ENCODE measurements at regions not wholly inside any gene's neighbourhood (a gene's known extent, or its start where the extent isn't known, plus 50 kb on each side); places are given as distances from the start of the nearest gene placed in this dataset.

DNA sequence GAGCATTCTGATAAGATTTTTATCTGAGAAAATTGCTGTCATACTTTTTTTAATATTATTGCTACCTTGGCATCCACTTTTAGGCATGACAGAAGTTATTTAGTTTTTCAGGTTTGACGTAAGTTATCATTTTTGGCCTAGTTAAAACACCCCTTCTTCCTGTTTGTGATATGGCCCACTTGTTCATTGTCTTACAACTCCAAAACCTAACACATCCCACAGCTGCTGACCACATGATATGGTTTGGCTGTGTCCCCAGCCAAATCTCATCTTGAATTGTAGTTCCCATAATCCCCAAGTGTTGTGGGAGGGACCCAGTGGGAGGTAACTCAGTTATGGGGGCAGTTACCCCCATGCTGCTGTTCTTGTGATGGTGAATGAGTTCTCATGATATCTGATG lies 388.1 kb downstream of the SLC4A3 start:
- Histone ChIP-seq H3K36me3 (no peaks in the 10 kb centered on the region), H3K4me3 (replicated peaks in 1 of 3) (no peak overlapping the region), H3K4me1 (no peaks in the 10 kb centered on the region), H3K9me3 (no peaks in the 10 kb centered on the region), H3K27me3 (no peaks in the 10 kb centered on the region), H3K27ac (no peak overlapping the region)
- no peak for DNase-seq
- TF ChIP-seq CTCF (IDR thresholded peaks at IDR 0.05), result no peak
- intact Hi-C loops (cut with DNase I), result no loop called here
- 81 to 92% methylated on average over 1 of the region's 1 CpG for WGBS, 2 donors

- no peak for DNase-seq
- Histone ChIP-seq H3K36me3 (no peaks in the 10 kb centered on the region), H3K9me3 (no peaks in the 10 kb centered on the region), H3K4me3 (replicated peaks in 1 of 3) (no peak overlapping the region), H3K4me1 (no peaks in the 10 kb centered on the region), H3K27ac (no peak overlapping the region), H3K27me3 (no peaks in the 10 kb centered on the region)
- 94 to 95% methylated on average over 1 of the region's 1 CpG for WGBS, 2 donors
- TF ChIP-seq CTCF (IDR thresholded peaks at IDR 0.05), result no peak
- TF ChIP-seq POLR2A (IDR thresholded peaks at IDR 0.05), result no peak
- intact Hi-C loops (cut with DNase I), result no loop called here
These were observed 397.8 kb downstream of the SLC4A3 start for GRCh38 chr2:220025207-220025606.

GRCh38 chr2:220029013-220029412 lies 401.6 kb downstream of the SLC4A3 start:
- no peak overlapping the region for H3K4me3 ChIP-seq (replicated peaks in 1 of 3)
- no peak overlapping the region for H3K27ac ChIP-seq
- H3K36me3 ChIP-seq, result no peaks in the 10 kb centered on the region
- intact Hi-C loops (cut with DNase I), result no loop called here
- no peaks in the 10 kb centered on the region for H3K9me3 ChIP-seq
- 98 to 100% methylated on average over 1 of the region's 1 CpG for WGBS, 2 donors
- H3K27me3 ChIP-seq, result no peaks in the 10 kb centered on the region
- H3K4me1 ChIP-seq, result peaks cover under 1 to 3% of the 10 kb centered on the region in 2 donors
- DNase-seq, result no peak
- TF ChIP-seq POLR2A (IDR thresholded peaks at IDR 0.05) (no peak), CTCF (IDR thresholded peaks at IDR 0.05) (no peak)

DNA sequence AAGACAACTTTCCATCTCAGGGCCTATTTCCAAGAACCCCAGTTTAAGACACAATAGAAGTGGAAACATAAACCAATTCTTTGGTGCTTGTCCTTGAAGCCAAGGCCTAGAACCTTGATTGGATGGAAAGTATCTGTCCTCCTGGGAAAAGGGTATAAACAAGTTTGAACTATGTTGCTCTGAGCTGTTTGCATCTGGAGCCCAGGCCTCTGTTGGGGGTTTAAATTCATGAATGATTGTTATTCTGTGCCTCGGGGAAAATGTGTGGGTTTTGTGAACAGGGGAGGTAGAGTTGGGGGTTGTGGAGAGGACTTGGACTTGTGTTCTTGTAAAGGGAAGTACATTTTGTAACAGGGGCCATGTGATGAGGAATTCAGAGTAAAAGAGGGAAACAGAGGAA lies 406.1 kb downstream of the SLC4A3 start:
- H3K9me3 ChIP-seq, result no peaks in the 10 kb centered on the region
- H3K4me3 ChIP-seq (replicated peaks in 1 of 3), result no peak overlapping the region
- no peak overlapping the region for H3K27ac ChIP-seq
- H3K36me3 ChIP-seq, result no peaks in the 10 kb centered on the region
- 73 to 82% methylated on average over 1 of the region's 1 CpG for whole genome bisulfite sequencing, 2 donors
- TF ChIP-seq POLR2A (IDR thresholded peaks at IDR 0.05) (no peak), CTCF (IDR thresholded peaks at IDR 0.05) (no peak)
- peaks cover 9 to 11% of the 10 kb centered on the region in 2 donors for H3K4me1 ChIP-seq
- no peak for DNase-seq
- intact Hi-C loops (cut with DNase I), result no loop called here
- no peaks in the 10 kb centered on the region for H3K27me3 ChIP-seq

DNA sequence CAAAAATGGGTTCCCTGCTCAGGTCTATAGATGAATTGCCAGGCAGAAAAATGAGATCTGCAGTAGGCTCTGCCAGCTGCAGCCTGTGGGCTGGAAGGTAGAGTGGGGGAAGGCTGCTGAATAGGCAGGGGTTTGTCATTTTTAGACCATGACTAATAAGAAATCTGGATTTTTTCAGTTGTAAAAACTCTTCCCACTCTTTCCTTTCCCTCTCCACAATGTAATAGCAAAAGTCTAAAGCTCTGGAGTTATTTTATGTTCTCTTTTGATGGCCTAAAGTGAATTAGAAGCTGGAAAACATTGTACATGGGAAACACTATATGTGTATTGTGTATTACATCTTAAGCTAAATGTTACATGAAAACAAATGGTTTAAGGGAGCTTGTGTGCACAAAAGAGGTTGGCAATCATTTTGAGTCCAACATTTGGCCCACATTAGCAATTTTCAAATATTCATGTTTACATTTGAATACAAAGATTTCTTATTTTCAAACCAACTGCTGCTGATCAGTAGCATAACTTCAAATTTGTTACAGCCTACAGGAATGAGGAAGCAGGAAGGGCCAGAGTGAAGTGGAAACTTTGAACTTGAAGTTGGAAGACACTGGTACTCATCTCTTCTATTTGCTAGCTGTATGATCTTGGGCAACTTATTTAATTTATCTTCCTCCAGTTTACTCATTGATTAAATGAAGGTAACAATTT lies 407.1 kb downstream of the SLC4A3 start:
- Histone ChIP-seq H3K4me3 (replicated peaks in 1 of 3) (no peak overlapping the region), H3K9me3 (no peaks in the 10 kb centered on the region), H3K36me3 (no peaks in the 10 kb centered on the region), H3K4me1 (peaks cover 9 to 11% of the 10 kb centered on the region in 2 donors), H3K27me3 (no peaks in the 10 kb centered on the region), H3K27ac (peak overlapping the region in 1 of 3 donors; percentile 40)
- TF ChIP-seq CTCF (IDR thresholded peaks at IDR 0.05) (no peak), POLR2A (IDR thresholded peaks at IDR 0.05) (no peak)
- intact Hi-C loops (cut with DNase I), result no loop called here
- peak in 1 of 2 donors; percentile 29 for DNase-seq

Measured in thyroid gland (tissue), 4 donors.